HFFc6 (cell line): ENCODE measurements at regions not wholly inside any gene's neighbourhood (a gene's known extent, or its start where the extent isn't known, plus 50 kb on each side); places are given as distances from the start of the nearest gene placed in this dataset.
A peak's percentile ranks its signal among the peaks of the same experiment; 100 is the strongest.

ENCODE experiments used
- DNase-seq: peaks from one replicate; pipeline ENCODE4 v3.0.0-alpha.2; 2018
- H3K27ac Mint-ChIP-seq: 2 replicates; pipeline ENCODE4 v1.8.0; 2020; ENCODE audit warnings: mild to moderate bottlenecking, mixed read lengths
- H3K27me3 Mint-ChIP-seq: 2 replicates; pipeline ENCODE4 v1.8.0; 2021; ENCODE audit warnings: mild to moderate bottlenecking, moderate library complexity, mixed read lengths; ENCODE audit not compliant: insufficient read depth
- H3K36me3 Mint-ChIP-seq: 2 replicates; pipeline ENCODE4 v1.8.0; 2021; ENCODE audit warnings: low read depth, mixed read lengths
- H3K4me1 Mint-ChIP-seq: 2 replicates; pipeline ENCODE4 v1.8.0; 2020; ENCODE audit warnings: low read depth, mixed read lengths
- H3K4me3 Mint-ChIP-seq: 2 replicates; pipeline ENCODE4 v1.8.0; 2020; ENCODE audit warnings: mild to moderate bottlenecking, moderate library complexity, mixed read lengths
- H3K9me3 Mint-ChIP-seq: 2 replicates; pipeline ENCODE4 v1.8.0; 2020; ENCODE audit warnings: mild to moderate bottlenecking, mixed read lengths
- CTCF ChIP-seq: fragments of 200-600 bp; sonication (generic); IDR thresholded peaks from 2 replicates; pipeline ENCODE4 v1.5.0; 2021; ENCODE audit warnings: antibody characterized with exemption, mild to moderate bottlenecking

DNA sequence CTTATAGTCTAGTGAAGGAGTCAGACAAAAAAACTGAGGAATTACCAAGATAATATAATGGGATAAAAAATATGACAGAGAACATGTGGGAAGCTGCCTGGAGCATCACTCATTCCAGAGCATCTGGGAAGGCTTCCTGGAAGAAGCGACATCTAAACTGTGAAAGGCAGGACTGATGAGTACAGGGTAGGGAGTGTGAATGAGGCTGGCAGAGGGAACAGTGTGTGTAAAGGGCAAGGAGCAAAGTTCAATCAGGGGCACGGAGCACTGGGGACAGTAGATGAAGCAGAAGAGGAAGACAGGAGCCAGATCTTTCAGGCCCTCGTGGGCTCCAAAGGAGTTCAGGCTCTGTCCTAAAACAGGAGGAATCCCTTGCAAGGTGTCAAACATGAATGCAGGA is 55.8 kb upstream of the PRDM11 start:
- no peak for TF ChIP-seq CTCF
- peaks cover 25% of the 10 kb centered on the region for H3K27me3 Mint-ChIP-seq
- H3K27ac Mint-ChIP-seq: no peak overlapping the region
- no peak for DNase-seq
- H3K4me3 Mint-ChIP-seq: no peak overlapping the region
- H3K9me3 Mint-ChIP-seq: no peaks in the 10 kb centered on the region
- H3K36me3 Mint-ChIP-seq: no peaks in the 10 kb centered on the region
- peaks cover 64% of the 10 kb centered on the region for H3K4me1 Mint-ChIP-seq

DNA sequence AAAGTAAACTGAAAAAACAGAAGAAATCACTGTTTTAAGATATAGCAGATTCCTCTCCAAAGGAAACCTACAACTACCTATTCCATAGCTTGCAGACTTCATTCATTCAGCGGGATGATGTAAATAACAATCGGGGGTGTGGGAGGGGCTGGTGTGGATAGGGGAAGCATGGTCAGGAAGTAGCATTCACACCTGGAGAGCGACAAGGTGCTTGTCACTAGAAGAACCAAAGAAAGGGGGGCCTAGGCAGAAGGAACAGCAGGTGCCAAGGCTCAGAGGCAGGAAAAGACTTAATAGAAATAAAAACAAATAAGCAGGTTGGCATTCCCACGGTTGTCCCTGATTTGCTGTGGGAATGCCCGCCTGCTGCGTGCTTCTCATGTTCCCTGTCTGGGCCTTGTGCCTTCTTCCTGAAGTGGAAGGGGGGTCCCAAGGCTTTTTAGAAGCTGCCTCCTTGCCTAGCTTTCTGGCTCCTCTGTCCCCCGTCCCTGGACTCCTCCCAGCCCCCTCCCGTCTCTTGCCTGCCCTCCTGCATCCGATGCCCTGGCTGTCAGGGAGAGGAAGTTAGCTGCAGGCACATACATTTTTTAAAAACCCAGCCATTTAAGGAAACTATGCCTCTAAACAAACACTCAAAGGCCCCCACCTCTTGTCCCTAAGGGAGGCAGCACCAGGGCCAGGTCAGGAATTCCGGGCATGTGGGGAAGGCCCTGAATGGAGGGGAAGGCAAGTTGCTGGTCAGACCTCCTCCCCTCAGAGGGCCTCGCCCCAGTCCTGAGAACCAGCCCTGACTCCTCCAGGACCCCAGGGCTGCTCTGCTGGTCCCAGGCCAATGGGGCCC is 54.7 kb upstream of the PRDM11 start:
- TF ChIP-seq CTCF: no peak
- Mint-ChIP-seq H3K27me3 (peaks cover 23% of the 10 kb centered on the region), H3K9me3 (no peaks in the 10 kb centered on the region), H3K27ac (no peak overlapping the region), H3K4me3 (no peak overlapping the region; the same call in 1 of the 2 replicates), H3K4me1 (peaks cover 64% of the 10 kb centered on the region), H3K36me3 (no peaks in the 10 kb centered on the region)
- no peak for DNase-seq

- Mint-ChIP-seq H3K36me3 (no peaks in the 10 kb centered on the region), H3K9me3 (no peaks in the 10 kb centered on the region), H3K4me1 (peaks cover 62% of the 10 kb centered on the region), H3K27me3 (peaks cover 21% of the 10 kb centered on the region), H3K27ac (no peak overlapping the region), H3K4me3 (no peak overlapping the region; the same call in 1 of the 2 replicates)
- no peak for TF ChIP-seq CTCF
- DNase-seq: no peak
Observed at GRCh38 chr11:45092404-45092785, 54.0 kb upstream of the PRDM11 start.

DNA sequence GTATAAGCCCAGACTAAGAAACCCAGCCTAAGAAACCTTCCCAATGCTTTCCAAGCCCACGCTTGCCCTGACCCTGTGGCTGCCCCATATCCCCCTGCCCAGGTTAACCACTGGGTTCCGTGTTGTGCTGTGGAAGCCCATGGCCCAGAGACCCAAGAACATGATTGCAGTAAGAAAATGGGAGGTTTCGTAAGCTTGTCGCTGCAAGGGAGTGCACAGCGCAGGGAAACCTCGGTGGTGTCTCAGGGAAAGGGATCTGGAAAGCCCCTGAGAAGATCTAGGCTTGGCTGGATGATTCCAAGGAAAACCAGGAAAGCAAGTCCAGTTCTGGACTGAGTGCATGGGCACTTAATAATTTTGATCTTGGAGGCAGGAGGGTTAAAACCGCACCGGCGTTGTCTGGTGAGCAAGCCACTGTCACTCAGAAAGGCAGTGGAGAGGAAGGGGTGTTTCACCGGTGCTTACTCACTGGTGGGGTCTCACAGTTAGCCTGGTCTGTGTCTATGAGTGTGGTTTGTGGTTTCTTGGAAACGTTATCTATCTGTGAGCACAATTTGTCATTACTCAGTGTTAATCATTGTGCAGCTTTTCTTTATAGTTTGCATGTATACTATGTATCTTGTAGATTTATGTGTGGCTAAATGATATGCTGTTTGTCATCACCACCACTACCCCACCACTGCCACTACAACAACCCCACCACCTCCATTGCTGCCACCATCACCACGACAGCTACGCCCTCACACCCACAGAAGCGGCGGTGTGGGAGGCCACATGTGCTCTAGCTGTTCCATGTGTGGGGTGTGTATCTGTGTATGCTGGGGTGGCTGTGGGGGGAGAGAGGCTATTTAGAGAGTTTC is 53.3 kb upstream of the PRDM11 start:
- TF ChIP-seq CTCF: no peak
- H3K4me3 Mint-ChIP-seq: peak overlapping the region; percentile 60
- peak overlapping the region; percentile 64 for H3K27ac Mint-ChIP-seq
- H3K4me1 Mint-ChIP-seq: peaks cover 56% of the 10 kb centered on the region
- no peaks in the 10 kb centered on the region for H3K36me3 Mint-ChIP-seq
- H3K27me3 Mint-ChIP-seq: peaks cover 25% of the 10 kb centered on the region
- peak; percentile 49 for DNase-seq
- no peaks in the 10 kb centered on the region for H3K9me3 Mint-ChIP-seq

GRCh38 chr11:45093761-45094455 is 52.5 kb upstream of the PRDM11 start:
- no peak overlapping the region for H3K27ac Mint-ChIP-seq
- TF ChIP-seq CTCF: no peak
- H3K9me3 Mint-ChIP-seq: no peaks in the 10 kb centered on the region
- peaks cover 31% of the 10 kb centered on the region for H3K27me3 Mint-ChIP-seq
- H3K4me3 Mint-ChIP-seq: no peak overlapping the region
- peaks cover 48% of the 10 kb centered on the region for H3K4me1 Mint-ChIP-seq
- no peak for DNase-seq
- no peaks in the 10 kb centered on the region for H3K36me3 Mint-ChIP-seq
